Transverse colon (tissue), 4 donors: ENCODE measurements at regions not wholly inside any gene's neighbourhood (a gene's known extent, or its start where the extent isn't known, plus 50 kb on each side); places are given as distances from the start of the nearest gene placed in this dataset.

Source experiments
- EP300 ChIP-seq: sonication (generic); formaldehyde crosslinking; IDR thresholded peaks from one replicate; pipeline ENCODE4 v1.6.1; 2017; ENCODE audit warnings: antibody characterized with exemption, low read depth
- POLR2A ChIP-seq: fragments of 450-650 bp; IDR thresholded peaks from one replicate; pipeline ENCODE4 v1.6.1; 2016; ENCODE audit warnings: antibody characterized with exemption, mild to moderate bottlenecking, moderate library complexity
- POLR2AphosphoS5 ChIP-seq, 3 donors: sonication (generic); formaldehyde crosslinking; IDR thresholded peaks; one replicate each; pipeline ENCODE4 v1.6.1; 2016; ENCODE audit warnings: antibody characterized with exemption in 3 of 3
- TF ChIP-seq, protein P1 (sequence below), 5 experiments: fragments of 200-600 bp in 3 of 5; fragments of 450-650 bp in 2 of 5; sonication (generic) in 3 of 5; IDR thresholded peaks; 1 replicate in 2 of 5; 2 replicates in 3 of 5; pipeline ENCODE4 v1.5.1; 2016 to 2017; ENCODE audit warnings: antibody characterized with exemption in 5 of 5, inconsistent platforms in 3 of 5, mild to moderate bottlenecking in 2 of 5, moderate library complexity in 1 of 5

DNA sequence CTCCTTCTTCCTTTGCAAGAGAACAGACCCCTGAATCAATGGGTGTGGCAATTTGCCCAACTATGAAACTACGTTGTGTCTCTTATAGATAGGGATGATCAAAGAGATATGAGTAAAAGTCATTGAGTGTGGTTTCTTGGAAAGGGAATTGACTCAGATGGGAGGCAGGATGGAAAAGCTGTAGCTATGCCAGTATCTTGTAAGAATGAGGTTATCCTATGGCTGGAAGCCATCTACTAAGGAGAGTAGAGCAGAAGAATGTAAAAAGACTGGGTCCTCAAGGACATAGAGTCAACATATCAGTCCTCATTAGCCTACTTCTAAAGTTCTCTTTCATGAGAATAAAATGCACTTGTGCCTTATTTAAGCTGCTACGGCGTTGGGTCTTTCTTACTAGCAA is 78.9 kb upstream of the POU2AF2 start:
- TF ChIP-seq, protein P1, sequence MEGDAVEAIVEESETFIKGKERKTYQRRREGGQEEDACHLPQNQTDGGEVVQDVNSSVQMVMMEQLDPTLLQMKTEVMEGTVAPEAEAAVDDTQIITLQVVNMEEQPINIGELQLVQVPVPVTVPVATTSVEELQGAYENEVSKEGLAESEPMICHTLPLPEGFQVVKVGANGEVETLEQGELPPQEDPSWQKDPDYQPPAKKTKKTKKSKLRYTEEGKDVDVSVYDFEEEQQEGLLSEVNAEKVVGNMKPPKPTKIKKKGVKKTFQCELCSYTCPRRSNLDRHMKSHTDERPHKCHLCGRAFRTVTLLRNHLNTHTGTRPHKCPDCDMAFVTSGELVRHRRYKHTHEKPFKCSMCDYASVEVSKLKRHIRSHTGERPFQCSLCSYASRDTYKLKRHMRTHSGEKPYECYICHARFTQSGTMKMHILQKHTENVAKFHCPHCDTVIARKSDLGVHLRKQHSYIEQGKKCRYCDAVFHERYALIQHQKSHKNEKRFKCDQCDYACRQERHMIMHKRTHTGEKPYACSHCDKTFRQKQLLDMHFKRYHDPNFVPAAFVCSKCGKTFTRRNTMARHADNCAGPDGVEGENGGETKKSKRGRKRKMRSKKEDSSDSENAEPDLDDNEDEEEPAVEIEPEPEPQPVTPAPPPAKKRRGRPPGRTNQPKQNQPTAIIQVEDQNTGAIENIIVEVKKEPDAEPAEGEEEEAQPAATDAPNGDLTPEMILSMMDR (IDR thresholded peaks at IDR 0.05): no peak
- no peak for TF ChIP-seq POLR2A
- TF ChIP-seq POLR2AphosphoS5 (IDR thresholded peaks at IDR 0.05): no peak
- no peak for TF ChIP-seq EP300
